GM19023 (cell line): ENCODE measurements at regions not wholly inside any gene's neighbourhood (a gene's known extent, or its start where the extent isn't known, plus 50 kb on each side); places are given as distances from the start of the nearest gene placed in this dataset.
A peak's percentile ranks its signal among the peaks of the same experiment; 100 is the strongest.
"Not testable (repeated sequence)": the region's sequence is repeated elsewhere in the genome, so short reads cannot be mapped to it uniquely, and the experiment has no call there.

ENCODE experiments used
- ATAC-seq: cut with Tn5 transposase; IDR thresholded peaks from one replicate; pipeline ENCODE4 v1.9.1; 2021; ENCODE audit warnings: mild to moderate bottlenecking, moderate library complexity; ENCODE audit not compliant: unreplicated experiment

DNA sequence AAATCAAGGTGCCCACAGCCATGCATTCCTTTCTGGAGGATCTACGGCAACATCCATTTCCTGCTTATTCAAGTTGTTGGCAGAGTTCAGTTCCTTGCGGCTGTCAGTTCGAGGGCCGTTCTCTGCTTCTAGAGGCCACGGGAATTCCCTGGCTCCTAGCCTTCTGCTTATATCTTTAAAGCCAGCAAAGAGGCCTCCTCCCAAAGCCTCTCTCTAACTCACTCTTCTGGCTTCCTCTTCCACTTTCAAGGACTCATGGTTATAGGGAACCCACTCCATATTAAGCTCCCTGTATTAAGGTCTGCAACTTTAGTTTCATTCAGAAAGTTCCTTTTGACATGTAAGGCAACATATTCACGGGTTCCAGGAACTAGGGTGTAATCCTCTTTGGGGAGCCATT lies 150.1 kb upstream of the RMP24 start:
- no peak for ATAC-seq

GRCh38 chr18:35826477-35826876 lies 146.0 kb upstream of the RMP24 start:
- ATAC-seq = no peak

- ATAC-seq = no peak
Observed at GRCh38 chr18:35827275-35827902, 145.1 kb upstream of the RMP24 start.

- ATAC-seq = no peak
Observed at GRCh38 chr18:35827903-35828275, 144.6 kb upstream of the RMP24 start.

GRCh38 chr18:35828591-35828990 lies 143.9 kb upstream of the RMP24 start:
- ATAC-seq = no peak

DNA sequence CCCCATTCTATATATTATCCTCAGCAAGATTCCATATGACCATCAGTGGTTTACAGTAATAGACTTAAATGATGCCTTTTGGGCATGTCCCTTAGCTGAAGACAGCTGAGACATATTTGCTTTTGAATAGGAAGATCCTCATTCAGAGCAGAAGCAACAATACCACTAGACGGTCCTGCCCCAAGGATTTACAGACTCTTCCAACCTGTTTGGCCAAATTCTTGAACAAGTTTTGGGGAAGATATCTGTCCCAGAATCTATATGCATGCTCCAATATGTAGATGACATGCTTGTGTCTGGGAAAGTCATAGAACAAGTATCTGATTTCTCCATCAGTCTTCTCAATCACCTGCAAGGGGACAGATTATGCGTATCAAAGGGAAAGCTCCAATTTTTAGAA lies 137.1 kb upstream of the RMP24 start:
- no peak for ATAC-seq

DNA sequence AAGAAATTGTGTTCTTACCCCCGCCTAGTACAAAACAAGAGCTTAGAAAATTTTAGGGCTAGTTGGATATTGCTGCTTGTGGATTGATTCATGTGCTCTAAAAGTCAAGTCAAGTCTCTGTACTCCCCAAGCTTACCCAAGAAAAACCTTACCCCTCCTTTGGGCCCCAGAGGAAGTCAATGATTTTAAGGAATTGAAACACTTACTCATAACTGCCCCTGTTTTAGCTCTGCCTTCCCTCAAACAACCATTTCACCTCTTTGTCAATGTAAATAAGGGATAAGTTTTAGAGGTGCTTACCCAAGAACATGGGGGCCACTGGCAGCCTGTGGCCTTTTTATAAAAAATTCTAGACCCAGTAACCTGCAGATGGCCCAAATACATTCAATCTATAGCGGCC lies 136.6 kb upstream of the RMP24 start:
- ATAC-seq = peak; percentile 86

GRCh38 chr18:35836932-35837331 lies 135.5 kb upstream of the RMP24 start:
- no peak for ATAC-seq

DNA sequence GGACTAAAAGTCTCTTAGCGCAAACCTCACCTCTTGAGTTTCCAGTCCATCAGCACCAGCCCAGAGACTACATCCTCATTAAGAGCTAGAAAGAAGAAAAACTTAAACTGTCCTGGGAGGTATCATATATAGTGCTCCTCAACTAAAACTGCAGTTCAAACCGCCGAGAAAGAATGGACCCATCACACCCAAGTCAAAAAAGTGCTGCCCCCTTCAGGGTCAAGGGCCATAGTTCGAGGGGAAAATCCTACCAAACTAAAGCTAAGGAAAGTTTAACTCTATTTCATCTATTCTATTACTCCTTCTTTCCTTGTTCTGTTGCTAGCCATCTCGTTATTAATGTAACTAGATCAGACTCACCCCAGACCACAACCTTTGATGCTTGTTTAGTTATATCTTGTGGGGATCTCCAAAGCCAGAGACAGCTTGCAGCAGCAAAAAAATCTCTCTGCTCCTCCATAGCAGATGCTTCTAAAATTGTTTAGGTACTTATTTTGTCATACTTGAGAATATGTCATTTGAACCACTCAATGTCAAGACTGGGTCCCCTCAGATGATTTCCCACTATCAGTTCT lies 134.5 kb upstream of the RMP24 start:
- no peak for ATAC-seq

- no peak for ATAC-seq
Observed at GRCh38 chr18:35841283-35841682, 131.2 kb upstream of the RMP24 start.

GRCh38 chr18:35842536-35842935 lies 129.9 kb upstream of the RMP24 start:
- no peak for ATAC-seq

DNA sequence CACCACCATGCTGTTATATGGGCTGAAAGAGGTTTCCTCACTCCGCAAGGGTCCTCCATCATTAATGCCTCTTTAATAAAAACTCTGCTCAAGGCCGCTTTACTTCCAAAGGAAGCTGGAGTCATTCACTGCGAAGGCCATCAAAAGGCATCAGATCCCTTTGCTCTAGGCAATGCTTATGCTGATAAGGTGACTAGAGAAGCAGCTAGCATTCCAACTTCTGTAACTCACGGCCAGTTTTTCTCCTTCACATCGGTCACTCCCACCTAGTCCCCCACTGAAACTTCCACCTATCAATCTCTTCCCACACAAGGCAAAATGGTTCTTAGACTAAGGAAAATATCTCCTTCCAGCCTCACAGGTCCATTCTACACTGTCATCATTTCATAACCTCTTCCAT lies 124.2 kb upstream of the RMP24 start:
- ATAC-seq = not testable (repeated sequence)

- ATAC-seq = not testable (repeated sequence)
Observed at GRCh38 chr18:35849241-35849640, 123.2 kb upstream of the RMP24 start.

DNA sequence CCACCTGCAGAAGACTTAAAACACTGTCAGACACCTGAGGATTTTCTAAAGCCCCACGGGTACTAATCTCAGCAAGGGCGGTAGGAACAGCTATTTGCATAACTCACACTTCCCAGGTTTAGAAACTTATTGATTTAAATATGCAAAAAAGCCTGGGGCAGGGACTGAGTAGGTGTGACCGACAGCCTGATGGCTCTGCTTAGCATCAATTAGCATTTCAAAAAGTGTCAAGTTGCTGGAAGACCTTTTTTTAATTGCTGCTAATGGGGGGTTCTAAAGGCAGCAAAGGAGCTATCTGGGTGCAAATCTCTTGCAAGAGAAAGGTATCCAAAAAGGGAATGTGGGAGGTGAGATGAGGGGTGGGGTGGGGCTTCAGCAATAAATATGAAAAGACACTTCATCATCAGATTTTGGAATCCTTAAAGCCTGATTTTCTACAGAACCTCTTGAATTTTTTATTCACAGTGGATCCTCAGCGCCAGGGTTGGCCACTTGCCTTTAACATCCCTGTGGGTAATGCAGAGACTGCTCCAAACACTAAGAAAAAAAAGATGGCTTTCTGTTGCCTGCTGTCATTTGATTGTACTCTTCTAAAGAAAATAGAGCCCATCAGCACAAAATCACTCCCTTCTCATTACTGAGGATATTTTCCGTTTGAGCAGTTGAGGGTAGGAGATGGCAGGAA lies 121.1 kb upstream of the RMP24 start:
- no peak for ATAC-seq

- no peak for ATAC-seq
Observed at GRCh38 chr18:35852786-35853185, 119.7 kb upstream of the RMP24 start.

- ATAC-seq = no peak
Observed at GRCh38 chr18:35854095-35854494, 118.4 kb upstream of the RMP24 start.

- ATAC-seq = no peak
Observed at GRCh38 chr18:35856178-35856577, 116.3 kb upstream of the RMP24 start.

DNA sequence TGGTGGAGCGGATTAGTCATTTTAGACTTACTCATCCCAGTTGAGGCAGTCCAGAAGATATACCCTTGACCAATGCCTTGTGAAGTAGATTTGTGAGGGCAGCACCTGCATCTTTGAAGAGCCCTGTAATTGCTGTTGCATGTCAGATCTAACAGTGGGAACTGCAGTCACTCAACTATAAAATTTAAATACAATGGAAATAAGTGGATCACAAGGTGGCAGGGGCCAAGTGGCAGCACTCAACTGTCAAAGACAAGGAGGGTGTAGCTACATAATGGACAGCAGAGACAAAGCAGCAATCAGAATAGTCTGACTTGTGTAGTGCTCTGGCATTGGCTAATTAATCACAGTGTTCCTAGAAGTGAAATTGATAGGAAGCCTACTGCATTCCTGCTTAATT lies 115.8 kb upstream of the RMP24 start:
- ATAC-seq = not testable (repeated sequence)

GRCh38 chr18:35857581-35857980 lies 114.9 kb upstream of the RMP24 start:
- not testable (repeated sequence) for ATAC-seq

- no peak for ATAC-seq
Observed at GRCh38 chr18:35861367-35862118, 110.9 kb upstream of the RMP24 start.

DNA sequence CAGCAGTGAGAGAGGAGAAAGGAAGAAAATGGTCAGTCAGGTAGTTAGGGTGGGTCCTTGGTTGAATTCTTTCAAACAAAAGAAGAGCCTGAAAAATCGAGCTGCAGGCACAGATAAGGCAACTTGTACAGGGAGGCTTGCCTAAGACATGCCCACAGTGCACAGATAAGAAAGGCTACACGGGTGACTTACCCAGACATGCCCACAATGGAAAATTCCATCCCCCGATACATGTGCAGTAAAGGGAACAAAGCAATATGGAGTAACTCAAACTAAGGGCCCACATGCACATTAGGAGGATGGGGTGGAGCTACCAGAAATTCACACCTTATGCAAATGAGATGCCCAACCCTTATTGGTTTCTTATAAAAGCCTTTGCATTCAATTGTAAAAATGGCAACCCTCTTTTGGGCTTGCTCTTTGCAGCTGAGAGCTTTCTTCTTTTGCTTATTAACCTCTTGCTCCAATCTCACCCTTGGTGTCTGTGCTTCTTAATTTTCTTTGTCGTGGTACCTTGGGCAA lies 110.3 kb upstream of the RMP24 start:
- no peak for ATAC-seq

GRCh38 chr18:35864916-35865315 lies 107.6 kb upstream of the RMP24 start:
- no peak for ATAC-seq
